Psoas muscle (tissue), 7 donors: ENCODE measurements at regions not wholly inside any gene's neighbourhood (a gene's known extent, or its start where the extent isn't known, plus 50 kb on each side); places are given as distances from the start of the nearest gene placed in this dataset.
"Not testable (repeated sequence)": the region's sequence is repeated elsewhere in the genome, so short reads cannot be mapped to it uniquely, and the experiment has no call there.

Source experiments
- ATAC-seq, 4 donors: fragments of 200-7000 bp; cut with Tn5 transposase; one replicate each; pipeline ENCODE4 v1.9.1; 2020; ENCODE audit warnings: moderate library complexity in 3 of 4, mild to moderate bottlenecking in 2 of 4
- DNase-seq, 2 donors: peaks; one replicate each; pipeline ENCODE4 v3.0.0-alpha.2; 2020
- H3K27ac ChIP-seq: fragments of 200-600 bp; one replicate; pipeline ENCODE4 v1.8.0; 2022
- H3K27me3 ChIP-seq, 3 donors: fragments of 200-600 bp in 1 of 3; one replicate each; pipeline versions ENCODE4 v1.6.1 to v1.8.0; 2013 to 2022; ENCODE audit warnings: low read length in 2 of 3, mild to moderate bottlenecking in 2 of 3, moderate library complexity in 1 of 3; ENCODE audit not compliant: insufficient read depth in 3 of 3
- H3K36me3 ChIP-seq, 2 donors: fragments of 200-600 bp in 1 of 2; one replicate each; pipeline versions ENCODE4 v1.6.1 to v1.8.0; 2013 to 2022; ENCODE audit warnings: low read depth in 1 of 2, mild to moderate bottlenecking in 1 of 2, moderate library complexity in 1 of 2; ENCODE audit not compliant: insufficient read depth in 1 of 2
- H3K4me1 ChIP-seq: fragments of 200-600 bp; one replicate; pipeline ENCODE4 v1.8.0; 2022
- H3K4me3 ChIP-seq: fragments of 200-600 bp; one replicate; pipeline ENCODE4 v1.8.0; 2022; ENCODE audit warnings: mild to moderate bottlenecking
- H3K9me3 ChIP-seq: fragments of 200-600 bp; one replicate; pipeline ENCODE4 v1.8.0; 2022
- CTCF ChIP-seq: fragments of 200-600 bp; IDR thresholded peaks from one replicate; pipeline ENCODE4 v1.8.0; 2022; ENCODE audit warnings: antibody characterized with exemption
- WGBS, 3 donors: extraction: QIAGEN DNeasy Blood & Tissue Kit; methylation state at CpG; one replicate each; pipeline versions ENCODE4 v1.1.6 to v1.1.7; 2013; 5-methylcytosine and 5-hydroxymethylcytosine counted together
- intact Hi-C, 2 donors: fragments of 100-400 bp; cut with DNase I; formaldehyde crosslinking; loops; one replicate each; pipeline versions ENCODE4 v1.11.0 to v1.14.2; 2022
- donor health status: healthy with polysubstance abuse.
- donor health status: DM: no; HTN: no; CAD: no; lungs with moderate emphysema.
- donor health status: Bipolar disorder and iron deficiency.
- donor health status: healthy.
- donor health status: DM: yes; HTN: yes; CAD: no.
- donor health status: DM: no; HTN: no; CAD: no.
- donor health status: DM: yes; HTN: yes; CAD: no.

- Histone ChIP-seq H3K4me1 (no peaks in the 10 kb centered on the region), H3K9me3 (no peaks in the 10 kb centered on the region), H3K27ac (no peak overlapping the region), H3K36me3 (no peaks in the 10 kb centered on the region), H3K27me3 (no peaks in the 10 kb centered on the region), H3K4me3 (no peak overlapping the region)
- intact Hi-C loops: no loop called here
- no peak for ATAC-seq
- no peak for DNase-seq
- WGBS, 3 donors: 84 to 94% (median 89%) methylated on average over 6 of the region's 6 CpGs
- TF ChIP-seq CTCF: no peak
These were observed 219.0 kb upstream of the AKR1E2 start for GRCh38 chr10:4606856-4607636.

- Histone ChIP-seq H3K27ac (no peak overlapping the region), H3K4me3 (no peak overlapping the region), H3K4me1 (no peaks in the 10 kb centered on the region), H3K9me3 (peaks cover 2% of the 10 kb centered on the region), H3K27me3 (no peaks in the 10 kb centered on the region), H3K36me3 (no peaks in the 10 kb centered on the region)
- DNase-seq: no peak
- TF ChIP-seq CTCF: no peak
- ATAC-seq: no peak
- WGBS, 3 donors: 78 to 86% (median 78%) methylated on average over 7 of the region's 7 CpGs
- intact Hi-C loops: no loop called here
These were observed 223.1 kb upstream of the AKR1E2 start for GRCh38 chr10:4602764-4603491.

- no peaks in the 10 kb centered on the region for H3K27me3 ChIP-seq
- no peak for DNase-seq
- H3K4me3 ChIP-seq: no peak overlapping the region
- whole genome bisulfite sequencing, 3 donors: 75 to 77% (median 75%) methylated on average over 2 of the region's 2 CpGs
- H3K27ac ChIP-seq: no peak overlapping the region
- no peak for ATAC-seq
- no peaks in the 10 kb centered on the region for H3K36me3 ChIP-seq
- peaks cover 2% of the 10 kb centered on the region for H3K9me3 ChIP-seq
- TF ChIP-seq CTCF: no peak
- intact Hi-C loops: no loop called here
- H3K4me1 ChIP-seq: no peaks in the 10 kb centered on the region
These were observed 226.5 kb upstream of the AKR1E2 start for GRCh38 chr10:4599471-4599870.

- WGBS, 3 donors: 86% methylated on average over 1 of the region's 2 CpGs; no CpG with 5 or more reads in 2 of the 3 donors
- intact Hi-C loops: not testable (repeated sequence)
These were observed 228.1 kb upstream of the AKR1E2 start for GRCh38 chr10:4597898-4598297.

GRCh38 chr10:4596951-4597350 is 229.1 kb upstream of the AKR1E2 start:
- intact Hi-C loops: no loop called here
- ATAC-seq: no peak
- TF ChIP-seq CTCF: no peak
- 83 to 93% (median 90%) methylated on average over 1 of the region's 1 CpG for WGBS, 3 donors
- H3K27ac ChIP-seq: no peak overlapping the region
- H3K4me1 ChIP-seq: no peaks in the 10 kb centered on the region
- no peaks in the 10 kb centered on the region for H3K36me3 ChIP-seq
- no peak for DNase-seq
- peaks cover 2% of the 10 kb centered on the region for H3K9me3 ChIP-seq
- no peak overlapping the region for H3K4me3 ChIP-seq
- H3K27me3 ChIP-seq: no peaks in the 10 kb centered on the region

More at GRCh38 chr10:4597898-4598297, 228.1 kb upstream of the AKR1E2 start:
- H3K27ac ChIP-seq, DNase-seq, H3K27me3 ChIP-seq, H3K4me1 ChIP-seq, H3K36me3 ChIP-seq, H3K9me3 ChIP-seq, ATAC-seq, H3K4me3 ChIP-seq: not testable (repeated sequence)
